Liver (tissue), 2 donors: ENCODE measurements at regions not wholly inside any gene's neighbourhood (a gene's known extent, or its start where the extent isn't known, plus 50 kb on each side); places are given as distances from the start of the nearest gene placed in this dataset.

Source experiments
- CTCF ChIP-seq: fragments of 150-350 bp; IDR thresholded peaks from 2 replicates; pipeline ENCODE4 v1.5.1; 2017; ENCODE audit warnings: improper control_type of control experiment, low read depth, low read length; ENCODE audit not compliant: missing input control
- MAX ChIP-seq: IDR thresholded peaks from 2 replicates; pipeline ENCODE4 v1.6.1; 2016; ENCODE audit warnings: antibody characterized with exemption
- YY1 ChIP-seq: IDR thresholded peaks from 2 replicates; pipeline ENCODE4 v1.6.1; 2016; ENCODE audit warnings: antibody characterized with exemption, mild to moderate bottlenecking
- donor health status: healthy.

GRCh38 chr16:8230497-8230896 is 359.8 kb downstream of the TMEM114 start:
- TF ChIP-seq CTCF (no peak), MAX (no peak), YY1 (no peak)
